ENCODE measurements at regions not wholly inside any gene's neighbourhood (a gene's known extent, or its start where the extent isn't known, plus 50 kb on each side); places are given as distances from the start of the nearest gene placed in this dataset.

DNA sequence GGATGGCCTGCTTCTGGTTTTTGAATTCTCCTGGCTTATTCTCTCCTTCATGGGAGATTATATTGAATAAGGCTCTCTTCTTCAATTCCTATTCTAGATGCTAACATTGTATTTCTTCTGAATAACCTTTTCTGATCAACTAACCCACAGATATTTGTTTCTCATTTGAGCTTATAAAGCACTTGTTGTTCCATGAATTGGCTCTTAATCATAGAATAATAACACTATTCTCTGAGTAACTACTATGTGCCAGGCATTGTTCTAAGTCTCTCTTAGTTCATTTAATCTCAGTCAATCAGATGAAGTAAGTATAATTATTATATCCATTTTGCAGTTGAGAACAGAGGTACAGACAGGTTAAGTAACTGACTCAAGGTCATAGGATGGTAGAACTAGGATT is 136.3 kb upstream of the MLIP start:
- in situ Hi-C loops (cut with MboI; ENCODE audit: low pct_unique_long_range_greater_than_20kb in 2 of 9, low sequenced_read_pairs in 9 of 9, unreplicated experiment in 9 of 9), result loop anchor here in 6 of 9 experiments (25.0 kb wide), 6 partner anchors 188 to 1262 kb away; partner anchors contain the start of gene LRRC1 (in 1 of the 6)
- ATAC-seq (replicated peaks in 6 of 8), result no peak
- no peak overlapping the region for H3K27ac ChIP-seq
- H3K4me3 ChIP-seq, result no peak overlapping the region
- no peaks in the 10 kb centered on the region for H3K4me1 ChIP-seq (replicated peaks in 1 of 2)

DNA sequence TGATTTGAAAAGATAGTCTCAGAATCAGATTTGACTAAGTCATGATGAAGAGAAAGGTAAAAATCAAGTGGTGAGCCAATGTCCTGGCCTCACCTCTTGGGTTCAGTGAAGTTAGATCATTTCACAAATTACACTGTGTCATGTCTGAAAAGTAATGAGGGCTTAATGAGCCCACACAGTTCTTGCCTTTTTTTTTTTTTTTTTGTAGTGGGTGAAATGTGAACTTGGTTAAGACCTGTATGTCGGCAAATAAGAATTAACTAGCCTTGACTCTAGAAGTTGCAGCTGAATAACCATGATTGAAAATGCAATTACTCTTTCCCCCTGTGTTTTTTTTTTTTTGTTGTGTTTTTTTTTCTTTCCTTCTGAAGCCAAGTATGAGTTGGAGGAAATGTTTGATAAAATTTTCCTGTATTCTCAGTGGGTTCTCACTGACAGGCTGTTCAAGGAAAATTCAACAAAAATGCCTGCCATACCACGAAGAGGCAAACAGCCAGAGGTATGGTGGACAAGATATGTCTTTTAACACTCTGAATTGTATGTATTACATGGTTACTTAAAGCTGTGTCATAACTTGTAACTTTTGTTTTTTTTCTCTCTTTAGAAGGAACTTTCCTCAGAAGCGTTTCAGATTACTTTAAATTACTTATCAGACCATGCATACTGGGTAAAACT is 135.2 kb upstream of the MLIP start:
- Histone ChIP-seq H3K4me3 (no peak overlapping the region), H3K4me1 (replicated peaks in 1 of 2) (no peaks in the 10 kb centered on the region), H3K27ac (no peak overlapping the region)
- in situ Hi-C loops (cut with MboI; ENCODE audit: low pct_unique_long_range_greater_than_20kb in 2 of 9, low sequenced_read_pairs in 9 of 9, unreplicated experiment in 9 of 9), result loop anchor here in 6 of 9 experiments (25.0 kb wide), 4 partner anchors 261 to 1261 kb away; no protein-coding TSS in a partner anchor
- no peak for ATAC-seq (replicated peaks in 6 of 8)
- 31 to 96% (median 77%) methylated on average over 1 to 3 of the region's 3 CpGs for WGBS, 10 experiments

DNA sequence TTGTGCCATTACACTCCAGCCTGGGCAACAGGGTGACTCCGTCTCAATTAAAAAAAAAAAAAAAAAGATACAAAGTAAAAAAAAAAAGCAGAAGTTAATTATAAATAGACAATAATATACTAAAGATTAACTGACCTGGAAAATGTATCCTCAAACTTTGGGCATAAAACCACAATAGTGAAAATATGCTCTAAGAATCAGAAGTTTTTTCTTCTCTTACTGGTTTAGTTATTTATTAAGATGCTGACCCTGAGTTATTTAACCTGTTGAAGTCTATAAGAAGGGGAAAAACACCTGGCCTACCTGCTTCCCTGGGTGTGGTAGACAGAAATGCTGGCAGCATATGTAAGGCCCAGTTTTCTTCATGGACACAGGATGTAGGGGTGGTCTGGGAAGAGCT is 133.7 kb upstream of the MLIP start:
- WGBS, 10 experiments, result 58 to 100% (median 78%) methylated on average over 1 of the region's 1 CpG; no CpG with 5 or more reads in 3 of the 10 experiments
- in situ Hi-C loops (cut with MboI; ENCODE audit: low pct_unique_long_range_greater_than_20kb in 2 of 9, low sequenced_read_pairs in 9 of 9, unreplicated experiment in 9 of 9), result loop anchor here in 6 of 9 experiments (25.0 kb wide), 4 partner anchors 260 to 1260 kb away; no protein-coding TSS in a partner anchor
- no peak for ATAC-seq (replicated peaks in 6 of 8)
- H3K27ac ChIP-seq, result no peak overlapping the region
- H3K4me3 ChIP-seq, result no peak overlapping the region
- H3K4me1 ChIP-seq (replicated peaks in 1 of 2), result no peaks in the 10 kb centered on the region

DNA sequence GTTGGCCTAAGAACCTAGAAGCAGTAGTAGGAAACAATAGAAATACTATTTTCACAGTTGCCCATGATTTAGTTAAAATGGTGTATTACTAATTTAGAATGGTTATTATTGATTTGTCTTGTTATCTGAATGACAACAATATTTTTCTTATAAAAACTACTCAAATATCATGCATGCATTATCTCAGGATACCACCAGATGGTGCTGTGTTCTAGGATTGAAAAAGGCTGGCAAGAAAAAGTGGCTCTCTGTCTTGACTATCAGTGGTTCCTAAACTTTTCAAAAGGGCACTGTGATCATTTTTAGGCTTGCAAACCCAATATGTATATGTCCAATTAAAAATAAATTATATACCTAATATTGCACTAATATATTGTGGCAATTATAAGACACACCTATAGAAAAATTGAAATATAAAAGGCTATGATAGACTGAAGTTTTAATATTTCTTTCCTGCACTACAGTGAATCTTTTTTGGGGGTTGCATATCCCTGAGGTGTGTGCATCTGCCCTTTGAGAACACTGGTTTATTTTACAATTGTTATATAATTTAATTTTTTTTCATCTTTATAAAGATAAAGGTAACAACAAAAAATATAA is 131.7 kb upstream of the MLIP start:
- Histone ChIP-seq H3K4me1 (replicated peaks in 1 of 2) (no peaks in the 10 kb centered on the region), H3K4me3 (no peak overlapping the region), H3K27ac (no peak overlapping the region)
- in situ Hi-C loops (cut with MboI; ENCODE audit: low pct_unique_long_range_greater_than_20kb in 2 of 9, low sequenced_read_pairs in 9 of 9, unreplicated experiment in 9 of 9), result loop anchor here in 6 of 9 experiments (10.0 to 25.0 kb wide), 5 partner anchors 258 to 1265 kb away; no protein-coding TSS in a partner anchor
- no peak for ATAC-seq (replicated peaks in 6 of 8)

DNA sequence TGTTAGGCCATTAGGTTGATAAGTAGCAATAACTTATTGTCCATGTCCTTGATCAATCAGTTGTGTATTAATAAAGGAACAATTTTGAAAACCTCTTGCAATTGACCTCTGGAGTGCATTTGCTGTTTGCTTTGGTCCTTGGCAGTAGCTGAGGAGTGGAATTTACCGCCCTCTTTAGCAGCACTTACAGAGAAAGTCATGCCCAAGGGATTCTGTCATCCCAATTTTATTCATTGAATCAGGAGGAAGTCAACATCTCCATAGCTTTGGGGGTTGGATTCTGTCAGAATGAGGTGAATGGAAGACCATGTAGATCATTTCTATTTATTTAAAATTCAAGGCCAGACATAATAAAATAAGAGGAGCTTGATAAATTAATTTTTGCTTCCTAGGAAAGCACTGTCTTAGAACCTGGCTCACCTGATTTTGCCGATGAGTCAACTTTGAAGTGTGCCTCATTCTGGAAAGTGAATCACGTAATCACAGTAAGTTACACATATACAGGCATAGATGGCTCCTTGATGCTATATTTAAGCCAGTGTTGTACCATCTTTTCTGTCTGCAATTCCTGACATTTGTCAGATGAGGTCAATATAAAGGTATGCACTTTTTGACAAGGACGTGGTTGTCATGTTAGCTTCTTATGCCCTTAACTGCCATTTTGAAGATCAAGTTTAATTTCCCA is 128.7 kb upstream of the MLIP start:
- in situ Hi-C loops (cut with MboI; ENCODE audit: low pct_unique_long_range_greater_than_20kb in 2 of 9, low sequenced_read_pairs in 9 of 9, unreplicated experiment in 9 of 9), result loop anchor here in 6 of 9 experiments (10.0 to 25.0 kb wide), 5 partner anchors 255 to 1262 kb away; no protein-coding TSS in a partner anchor
- peaks cover 9 to 10% of the 10 kb centered on the region in 2 donors for H3K4me1 ChIP-seq (replicated peaks in 1 of 2)
- 57 to 100% (median 88%) methylated on average over 1 to 4 of the region's 4 CpGs for WGBS, 10 experiments
- H3K4me3 ChIP-seq, result no peak overlapping the region
- no peak overlapping the region for H3K27ac ChIP-seq
- no peak for ATAC-seq (replicated peaks in 6 of 8)

DNA sequence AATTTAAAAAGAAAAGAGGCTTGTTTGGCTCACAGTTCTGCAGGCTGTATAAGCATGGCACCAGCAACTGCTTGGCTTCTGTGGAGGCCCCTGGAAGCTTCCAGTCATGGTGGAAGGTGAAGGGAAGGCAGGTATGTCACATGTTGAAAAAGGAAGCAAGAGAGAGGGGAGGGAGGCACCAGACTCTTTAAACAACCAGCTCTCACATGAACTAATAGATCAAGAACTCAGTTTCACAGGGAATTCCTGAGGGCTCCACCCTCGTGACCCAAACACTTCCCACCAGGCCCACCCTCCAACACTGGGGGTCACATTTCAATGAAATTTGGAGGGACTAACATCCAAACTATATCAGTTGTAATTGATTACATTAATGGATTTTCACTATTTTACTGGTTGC is 127.9 kb upstream of the MLIP start:
- H3K27ac ChIP-seq, result no peak overlapping the region
- H3K4me3 ChIP-seq, result no peak overlapping the region
- peaks cover 9 to 10% of the 10 kb centered on the region in 2 donors for H3K4me1 ChIP-seq (replicated peaks in 1 of 2)
- WGBS, 10 experiments, result 0 to 67% (median 0%) methylated on average over 1 of the region's 1 CpG; no CpG with 5 or more reads in 2 of the 10 experiments
- in situ Hi-C loops (cut with MboI; ENCODE audit: low pct_unique_long_range_greater_than_20kb in 2 of 9, low sequenced_read_pairs in 9 of 9, unreplicated experiment in 9 of 9), result loop anchor here in 6 of 9 experiments (10.0 to 25.0 kb wide), 5 partner anchors 254 to 1262 kb away; no protein-coding TSS in a partner anchor
- ATAC-seq (replicated peaks in 6 of 8), result no peak

DNA sequence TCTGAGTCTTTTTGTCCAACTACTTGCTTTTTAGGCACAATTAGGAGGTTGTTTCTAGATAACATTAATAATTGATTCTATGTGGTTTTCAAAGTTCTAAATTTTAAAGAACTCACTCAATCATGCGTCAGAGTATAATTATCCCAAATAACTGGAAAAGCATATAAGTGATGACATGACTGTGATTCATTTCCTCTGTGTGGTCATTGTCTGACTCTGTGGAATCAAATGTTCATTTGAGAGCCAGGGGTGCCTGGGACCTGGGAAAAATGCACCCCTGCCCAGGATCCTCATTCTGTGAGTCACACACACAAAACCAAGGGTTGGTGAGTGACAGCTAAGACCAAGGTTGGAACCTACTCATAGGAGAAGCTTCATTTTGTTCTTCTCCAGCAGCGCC is 127.1 kb upstream of the MLIP start:
- Histone ChIP-seq H3K4me1 (replicated peaks in 1 of 2) (peaks cover 9 to 10% of the 10 kb centered on the region in 2 donors), H3K27ac (no peak overlapping the region), H3K4me3 (no peak overlapping the region)
- WGBS, 10 experiments, result 10 to 100% (median 80%) methylated on average over 1 to 2 of the region's 2 CpGs; no CpG with 5 or more reads in 1 of the 10 experiments
- in situ Hi-C loops (cut with MboI; ENCODE audit: low pct_unique_long_range_greater_than_20kb in 2 of 9, low sequenced_read_pairs in 9 of 9, unreplicated experiment in 9 of 9), result loop anchor here in 6 of 9 experiments (10.0 to 25.0 kb wide), 5 partner anchors 253 to 1261 kb away; no protein-coding TSS in a partner anchor
- ATAC-seq (replicated peaks in 6 of 8), result peak in 2 of 8 experiments; percentile 22 to 76

DNA sequence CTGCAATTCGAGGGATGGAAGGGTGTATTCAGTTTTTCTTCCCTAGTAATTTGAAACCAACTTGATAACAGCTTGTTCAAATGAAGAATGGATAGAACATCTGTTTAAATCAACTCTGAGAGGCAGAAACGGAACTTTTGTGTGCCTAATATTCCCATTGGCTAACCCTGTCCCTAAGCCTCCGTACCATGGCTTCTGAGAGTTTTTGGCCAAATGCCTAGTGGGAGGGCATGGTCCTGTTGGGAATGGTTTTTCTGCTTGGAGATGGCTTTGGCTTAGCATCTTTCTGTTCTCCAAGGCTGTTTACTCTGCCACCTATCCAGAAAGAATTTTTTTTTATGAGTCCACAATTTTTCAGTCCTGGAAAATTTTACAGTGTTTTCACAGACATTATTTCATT is 126.7 kb upstream of the MLIP start:
- peak in 2 of 8 experiments; percentile 22 to 58 for ATAC-seq (replicated peaks in 6 of 8)
- in situ Hi-C loops (cut with MboI; ENCODE audit: low pct_unique_long_range_greater_than_20kb in 2 of 9, low sequenced_read_pairs in 9 of 9, unreplicated experiment in 9 of 9), result loop anchor here in 6 of 9 experiments (10.0 to 25.0 kb wide), 5 partner anchors 253 to 1260 kb away; no protein-coding TSS in a partner anchor
- peaks cover 9 to 10% of the 10 kb centered on the region in 2 donors for H3K4me1 ChIP-seq (replicated peaks in 1 of 2)
- H3K4me3 ChIP-seq, result no peak overlapping the region
- no peak overlapping the region for H3K27ac ChIP-seq
- WGBS, 10 experiments, result 0 to 100% (median 80%) methylated on average over 2 to 3 of the region's 3 CpGs; no CpG with 5 or more reads in 2 of the 10 experiments

DNA sequence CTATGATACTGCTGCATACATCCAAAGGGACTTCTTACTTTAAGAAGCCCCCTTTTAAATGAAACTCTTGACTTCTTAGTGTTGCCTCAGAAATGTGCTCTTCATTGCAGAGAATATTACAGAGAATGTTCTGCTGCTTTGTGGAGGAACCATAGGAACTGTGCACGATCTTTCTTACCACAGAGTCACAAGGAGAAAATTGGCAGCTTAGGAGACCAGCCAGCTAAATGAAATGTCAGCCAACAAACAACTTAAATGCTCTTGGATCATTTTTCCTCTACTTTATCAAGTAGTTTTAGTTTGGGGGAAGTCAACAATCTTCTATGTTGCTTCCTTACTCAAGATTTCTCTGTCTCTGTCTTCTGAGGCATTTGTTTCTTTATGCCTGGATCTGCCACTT is 125.9 kb upstream of the MLIP start:
- Histone ChIP-seq H3K27ac (no peak overlapping the region), H3K4me3 (no peak overlapping the region), H3K4me1 (replicated peaks in 1 of 2) (peaks cover 9 to 10% of the 10 kb centered on the region in 2 donors)
- in situ Hi-C loops (cut with MboI; ENCODE audit: low pct_unique_long_range_greater_than_20kb in 2 of 9, low sequenced_read_pairs in 9 of 9, unreplicated experiment in 9 of 9), result loop anchor here in 6 of 9 experiments (10.0 to 25.0 kb wide), 5 partner anchors 252 to 1259 kb away; no protein-coding TSS in a partner anchor
- WGBS, 10 experiments, result 17 to 100% (median 58%) methylated on average over 1 of the region's 1 CpG; no CpG with 5 or more reads in 6 of the 10 experiments
- no peak for ATAC-seq (replicated peaks in 6 of 8)

DNA sequence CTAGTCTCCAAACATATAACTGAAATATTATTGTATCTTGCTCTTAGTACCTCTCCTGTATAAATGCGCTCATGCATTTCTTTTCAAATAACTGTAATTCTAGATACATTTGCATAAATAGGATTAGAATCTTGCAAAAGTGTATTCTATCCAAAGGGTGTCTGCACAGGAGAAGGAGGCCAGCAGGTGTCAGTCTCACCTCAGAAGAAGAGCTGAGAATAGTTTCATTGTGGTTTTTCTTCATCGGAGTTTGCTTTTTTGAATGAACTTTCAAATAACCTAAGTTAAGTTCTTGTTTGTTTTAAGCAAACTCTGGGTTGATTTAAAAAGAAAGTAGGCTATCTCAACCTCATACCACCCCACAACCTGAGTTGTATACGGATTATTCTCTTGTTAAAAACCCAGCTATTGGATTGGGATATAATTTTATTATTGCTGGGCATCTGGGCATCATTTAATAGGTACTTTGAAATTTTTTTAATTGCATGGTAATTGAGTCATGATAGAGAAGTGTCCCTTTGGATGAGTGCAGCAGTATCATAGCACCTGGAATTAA is 125.0 kb upstream of the MLIP start:
- ATAC-seq (replicated peaks in 6 of 8), result peak in 6 of 8 experiments; percentile 32 to 80 (median 43)
- 0 to 49% (median 18%) methylated on average over 1 to 3 of the region's 3 CpGs; no CpG with 5 or more reads in 2 of the 10 experiments for WGBS, 10 experiments
- H3K4me3 ChIP-seq, result no peak overlapping the region
- in situ Hi-C loops (cut with MboI; ENCODE audit: low pct_unique_long_range_greater_than_20kb in 2 of 9, low sequenced_read_pairs in 9 of 9, unreplicated experiment in 9 of 9), result loop anchor here in 6 of 9 experiments (10.0 to 25.0 kb wide), 5 partner anchors 251 to 1259 kb away; no protein-coding TSS in a partner anchor
- H3K27ac ChIP-seq, result no peak overlapping the region
- H3K4me1 ChIP-seq (replicated peaks in 1 of 2), result peaks cover 9 to 10% of the 10 kb centered on the region in 2 donors

DNA sequence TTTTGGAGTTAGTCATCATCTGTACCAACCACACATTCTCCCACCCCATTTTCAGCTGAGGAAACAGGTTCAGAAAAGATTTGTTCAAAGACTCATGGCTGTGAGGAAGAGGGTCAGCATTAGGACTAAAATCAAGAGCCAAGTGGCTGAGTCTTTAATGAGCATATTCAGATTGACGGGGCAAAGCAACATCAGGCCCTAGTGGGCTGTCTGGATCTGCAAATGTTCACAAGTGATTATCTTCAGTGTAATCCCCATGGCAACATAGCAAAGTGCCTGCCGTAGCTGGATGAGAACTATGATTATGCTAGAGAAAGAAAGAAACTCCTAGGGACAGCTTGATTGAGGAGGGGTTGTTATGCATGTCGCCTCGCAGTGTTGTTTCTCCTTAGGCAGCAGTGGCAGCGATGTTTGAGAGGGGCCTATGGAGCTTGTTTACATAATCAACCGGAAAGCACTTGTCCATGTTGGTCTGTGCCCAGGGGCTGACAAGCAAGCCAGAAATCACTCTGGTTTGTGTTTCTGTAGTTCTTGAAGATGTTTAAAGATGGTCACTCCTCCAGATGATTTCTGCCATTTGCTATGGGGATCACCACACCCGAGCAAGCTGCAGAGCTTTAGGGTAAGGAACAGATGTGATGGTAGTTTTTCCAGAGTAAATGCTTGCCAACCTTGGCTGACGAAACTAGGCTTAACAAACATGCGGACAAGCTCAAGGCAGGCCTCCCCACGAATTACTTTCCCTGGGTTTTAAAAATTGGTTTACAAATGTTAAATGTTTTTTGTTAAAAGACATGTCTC is 124.3 kb upstream of the MLIP start:
- Histone ChIP-seq H3K27ac (no peak overlapping the region), H3K4me3 (no peak overlapping the region), H3K4me1 (replicated peaks in 1 of 2) (peaks cover 9 to 10% of the 10 kb centered on the region in 2 donors)
- peak; percentile 35 to 98 (median 93) for ATAC-seq (replicated peaks in 6 of 8)
- in situ Hi-C loops (cut with MboI; ENCODE audit: low pct_unique_long_range_greater_than_20kb in 2 of 9, low sequenced_read_pairs in 9 of 9, unreplicated experiment in 9 of 9), result loop anchor here in 6 of 9 experiments (10.0 to 25.0 kb wide), 5 partner anchors 250 to 1258 kb away; no protein-coding TSS in a partner anchor
- WGBS, 10 experiments, result 10 to 91% (median 49%) methylated on average over 1 to 10 of the region's 10 CpGs

DNA sequence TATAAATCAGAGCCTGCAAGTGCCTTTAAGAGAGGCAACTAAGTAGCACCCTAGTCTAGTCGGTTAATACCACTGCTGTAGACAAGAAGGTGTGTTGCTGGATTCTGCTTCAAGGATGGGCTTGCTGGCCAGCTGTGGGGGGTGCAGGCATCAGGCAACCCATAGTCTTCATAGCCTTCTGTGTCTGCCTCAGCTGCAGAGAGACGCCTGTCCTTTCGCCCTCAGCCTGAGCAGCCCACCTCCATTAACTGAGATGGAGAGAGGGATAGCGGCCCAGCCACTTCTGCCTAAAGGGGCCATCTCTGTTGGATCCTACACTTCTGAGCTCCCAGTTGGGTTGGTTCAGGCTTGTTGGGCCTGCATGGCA is 123.7 kb upstream of the MLIP start:
- Histone ChIP-seq H3K27ac (no peak overlapping the region), H3K4me1 (replicated peaks in 1 of 2) (peaks cover 9 to 10% of the 10 kb centered on the region in 2 donors), H3K4me3 (no peak overlapping the region)
- no peak for ATAC-seq (replicated peaks in 6 of 8)
- in situ Hi-C loops (cut with MboI; ENCODE audit: low pct_unique_long_range_greater_than_20kb in 2 of 9, low sequenced_read_pairs in 9 of 9, unreplicated experiment in 9 of 9), result loop anchor here in 6 of 9 experiments (10.0 to 25.0 kb wide), 5 partner anchors 250 to 1257 kb away; no protein-coding TSS in a partner anchor
- 80 to 100% (median 88%) methylated on average over 1 to 3 of the region's 4 CpGs; no CpG with 5 or more reads in 5 of the 10 experiments for WGBS, 10 experiments

Measured in motor neuron (in vitro differentiated cells).